ENCODE measurements at regions not wholly inside any gene's neighbourhood (a gene's known extent, or its start where the extent isn't known, plus 50 kb on each side); places are given as distances from the start of the nearest gene placed in this dataset.

GRCh38 chr5:102625928-102626327, 127.1 kb upstream of the SLCO6A1 start:
- no peak overlapping the region for H2AFZ ChIP-seq (ENCODE audit: low read length)
- no peaks in the 10 kb centered on the region for H3K9me2 ChIP-seq (replicated peaks; ENCODE audit: insufficient read depth, low read length)
- no peak overlapping the region for H3K9ac ChIP-seq (ENCODE audit: low read length)
- no peaks in the 10 kb centered on the region for H3K79me2 ChIP-seq (ENCODE audit: low read length)
- H3K27ac ChIP-seq (ENCODE audit: low read length), result no peak overlapping the region
- no peak overlapping the region for H3K4me3 ChIP-seq (ENCODE audit: low read length)
- no peak for DNase-seq
- H3K4me2 ChIP-seq (ENCODE audit: low read depth, low read length), result no peak overlapping the region
- H3K9me3 ChIP-seq (replicated peaks; ENCODE audit: insufficient read depth, low read length), result no peaks in the 10 kb centered on the region
- no peaks in the 10 kb centered on the region for H3K36me3 ChIP-seq (replicated peaks; ENCODE audit: insufficient read depth, low read length)
- no peaks in the 10 kb centered on the region for H3K27me3 ChIP-seq (replicated peaks; ENCODE audit: insufficient read depth, low read length)
- no peaks in the 10 kb centered on the region for H3K4me1 ChIP-seq (ENCODE audit: low read length)
- H3F3A ChIP-seq (ENCODE audit: insufficient read depth, low read length), result no peaks in the 10 kb centered on the region
- H4K20me1 ChIP-seq (ENCODE audit: insufficient read depth, low read length), result no peaks in the 10 kb centered on the region
- no peak for TF ChIP-seq CTCF (IDR thresholded peaks at IDR 0.05; ENCODE audit: low read length)
- TF ChIP-seq EZH2 (optimal IDR thresholded peaks at IDR 0.05; ENCODE audit: low read depth, low read length), result no peak
- TF ChIP-seq EZH2phosphoT487 (IDR thresholded peaks at IDR 0.05; ENCODE audit: low read length), result no peak

DNA sequence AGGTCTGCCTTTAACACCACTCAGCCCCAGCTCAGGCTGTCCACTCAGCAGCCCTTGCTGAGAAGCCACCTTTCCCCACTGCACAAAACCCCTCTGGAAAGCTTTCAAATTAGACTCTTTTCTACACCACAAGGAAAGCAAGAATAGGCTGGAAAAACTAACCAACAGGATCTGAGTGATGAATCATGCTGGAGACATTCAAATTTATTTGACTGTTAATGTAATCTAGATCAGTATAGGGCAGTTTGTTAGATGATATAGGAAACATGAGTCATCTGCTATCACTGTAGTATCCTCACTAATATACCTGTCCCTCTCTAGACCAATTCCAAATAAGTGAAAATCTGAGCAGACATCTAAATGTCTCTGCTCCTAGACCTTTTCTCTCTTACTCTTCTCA, 127.8 kb upstream of the PAM start:
- Histone ChIP-seq H4K20me1 (ENCODE audit: insufficient read depth, low read length) (no peaks in the 10 kb centered on the region), H3K4me2 (ENCODE audit: low read depth, low read length) (no peak overlapping the region), H2AFZ (ENCODE audit: low read length) (no peak overlapping the region), H3K79me2 (ENCODE audit: low read length) (no peaks in the 10 kb centered on the region), H3K36me3 (replicated peaks; ENCODE audit: insufficient read depth, low read length) (no peaks in the 10 kb centered on the region), H3K27me3 (replicated peaks; ENCODE audit: insufficient read depth, low read length) (no peaks in the 10 kb centered on the region), H3K9me3 (replicated peaks; ENCODE audit: insufficient read depth, low read length) (no peaks in the 10 kb centered on the region), H3K9me2 (replicated peaks; ENCODE audit: insufficient read depth, low read length) (no peaks in the 10 kb centered on the region), H3K4me3 (ENCODE audit: low read length) (no peak overlapping the region), H3K4me1 (ENCODE audit: low read length) (no peaks in the 10 kb centered on the region), H3K27ac (ENCODE audit: low read length) (no peak overlapping the region), H3F3A (ENCODE audit: insufficient read depth, low read length) (no peaks in the 10 kb centered on the region), H3K9ac (ENCODE audit: low read length) (no peak overlapping the region)
- DNase-seq, result no peak
- TF ChIP-seq EZH2phosphoT487 (IDR thresholded peaks at IDR 0.05; ENCODE audit: low read length) (no peak), CTCF (IDR thresholded peaks at IDR 0.05; ENCODE audit: low read length) (no peak), EZH2 (optimal IDR thresholded peaks at IDR 0.05; ENCODE audit: low read depth, low read length) (no peak)

GRCh38 chr5:102628441-102629175, 126.5 kb upstream of the PAM start:
- Histone ChIP-seq H3K36me3 (replicated peaks; ENCODE audit: insufficient read depth, low read length) (no peaks in the 10 kb centered on the region), H3F3A (ENCODE audit: insufficient read depth, low read length) (no peaks in the 10 kb centered on the region), H3K4me1 (ENCODE audit: low read length) (no peaks in the 10 kb centered on the region), H3K4me2 (ENCODE audit: low read depth, low read length) (no peak overlapping the region), H3K9me2 (replicated peaks; ENCODE audit: insufficient read depth, low read length) (no peaks in the 10 kb centered on the region), H3K9ac (ENCODE audit: low read length) (no peak overlapping the region), H3K27ac (ENCODE audit: low read length) (no peak overlapping the region), H3K79me2 (ENCODE audit: low read length) (no peaks in the 10 kb centered on the region), H3K9me3 (replicated peaks; ENCODE audit: insufficient read depth, low read length) (no peaks in the 10 kb centered on the region), H3K4me3 (ENCODE audit: low read length) (no peak overlapping the region), H2AFZ (ENCODE audit: low read length) (no peak overlapping the region), H4K20me1 (ENCODE audit: insufficient read depth, low read length) (no peaks in the 10 kb centered on the region), H3K27me3 (replicated peaks; ENCODE audit: insufficient read depth, low read length) (no peaks in the 10 kb centered on the region)
- DNase-seq, result no peak
- no peak for TF ChIP-seq CTCF (IDR thresholded peaks at IDR 0.05; ENCODE audit: low read length)
- TF ChIP-seq EZH2 (optimal IDR thresholded peaks at IDR 0.05; ENCODE audit: low read depth, low read length), result no peak
- TF ChIP-seq EZH2phosphoT487 (IDR thresholded peaks at IDR 0.05; ENCODE audit: low read length), result no peak

Measured in MM.1S (cell line).